Fibroblast of lung (primary cell): ENCODE measurements at regions not wholly inside any gene's neighbourhood (a gene's known extent, or its start where the extent isn't known, plus 50 kb on each side); places are given as distances from the start of the nearest gene placed in this dataset.

Source experiments
- DNase-seq, 2 donors: peaks; one replicate each; pipeline versions ENCODE4 v3.0.0 to v3.0.0-alpha.2; 2010; ENCODE audit warnings: low read depth in 2 of 2
- H2AFZ ChIP-seq: 2 replicates; pipeline ENCODE4 v1.5.1; 2012; ENCODE audit warnings: low read length, control low read depth, inconsistent platforms
- H3K27ac ChIP-seq: 2 replicates; pipeline ENCODE4 v1.5.1; 2011; ENCODE audit warnings: low read length, control low read depth; ENCODE audit not compliant: insufficient read depth
- H3K27me3 ChIP-seq: 2 replicates; pipeline ENCODE4 v1.5.1; 2011; ENCODE audit warnings: mild to moderate bottlenecking, low read length; ENCODE audit not compliant: control insufficient read depth, insufficient read depth
- H3K36me3 ChIP-seq: 2 replicates; pipeline ENCODE4 v1.5.1; 2011; ENCODE audit warnings: low read length; ENCODE audit not compliant: control insufficient read depth, insufficient read depth
- H3K4me1 ChIP-seq: 2 replicates; pipeline ENCODE4 v1.5.1; 2011; ENCODE audit warnings: low read length; ENCODE audit not compliant: control insufficient read depth, insufficient read depth; ENCODE audit errors: extremely low read depth
- H3K4me2 ChIP-seq: 2 replicates; pipeline ENCODE4 v1.5.1; 2011; ENCODE audit warnings: low read length, control low read depth; ENCODE audit not compliant: insufficient read depth; ENCODE audit errors: extremely low read depth
- H3K4me3 ChIP-seq, 4 experiments: fragments of 200-600 bp in 1 of 4; sonication (generic) in 1 of 4; replicated peaks in 1 of 4; 2 replicates each; pipeline ENCODE4 v1.5.1; 2011 to 2016; ENCODE audit warnings: low read length in 4 of 4, low read depth in 3 of 4, mild to moderate bottlenecking in 3 of 4, control low read depth in 2 of 4, inconsistent platforms in 1 of 4, mixed read lengths in 1 of 4; ENCODE audit not compliant: insufficient read depth in 1 of 4; ENCODE audit errors: control extremely low read depth in 1 of 4
- H3K79me2 ChIP-seq: 2 replicates; pipeline ENCODE4 v1.5.1; 2012; ENCODE audit warnings: mild to moderate bottlenecking, low read length, inconsistent platforms; ENCODE audit not compliant: control insufficient read depth, insufficient read depth
- H3K9ac ChIP-seq: 2 replicates; pipeline ENCODE4 v1.5.1; 2011; ENCODE audit warnings: mild to moderate bottlenecking, low read length, control low read depth; ENCODE audit not compliant: insufficient read depth
- H3K9me3 ChIP-seq: 2 replicates; pipeline ENCODE4 v1.5.1; 2012; ENCODE audit warnings: low read depth, low read length; ENCODE audit not compliant: control insufficient read depth, insufficient read depth
- H4K20me1 ChIP-seq: 2 replicates; pipeline ENCODE4 v1.5.1; 2011; ENCODE audit warnings: low read length; ENCODE audit not compliant: control insufficient read depth, insufficient read depth; ENCODE audit errors: extremely low read depth
- CTCF ChIP-seq, 2 donors: IDR thresholded peaks in 1 of 2; conservative IDR thresholded peaks in 1 of 2; 1 replicate in 1 of 2; 2 replicates in 1 of 2; pipeline ENCODE4 v1.5.1; 2011 to 2012; ENCODE audit warnings: low read length in 2 of 2, control low read depth in 1 of 2, inconsistent platforms in 1 of 2, low read depth in 1 of 2, mild to moderate bottlenecking in 1 of 2
- EZH2 ChIP-seq: IDR thresholded peaks from 2 replicates; pipeline ENCODE4 v1.5.1; 2012; ENCODE audit warnings: low read length, control low read depth, mild to moderate bottlenecking; ENCODE audit errors: missing control alignments

DNA sequence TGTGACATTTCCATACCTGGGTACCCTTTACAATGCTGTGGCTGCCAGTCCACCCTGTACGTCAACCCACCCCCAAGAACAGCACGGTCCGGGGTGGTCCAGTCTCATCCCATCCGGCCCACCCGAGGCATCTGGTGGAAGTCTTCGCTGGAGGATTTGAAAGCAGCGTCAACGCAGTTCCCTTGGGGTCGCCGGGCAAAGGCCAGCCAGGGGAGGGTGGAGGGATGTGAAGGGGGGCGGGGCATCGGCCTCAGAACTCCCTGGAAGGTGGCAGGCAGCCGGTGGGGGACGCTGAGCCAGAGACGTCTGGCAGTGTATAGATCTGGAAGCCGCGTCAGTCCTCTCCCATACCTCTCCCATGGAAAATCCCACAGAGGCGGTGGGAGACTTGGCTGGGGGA is 1944.0 kb upstream of the DEFB115 start:
- Histone ChIP-seq H4K20me1 (no peaks in the 10 kb centered on the region), H2AFZ (no peak overlapping the region), H3K27ac (no peak overlapping the region), H3K4me1 (no peaks in the 10 kb centered on the region), H3K36me3 (no peaks in the 10 kb centered on the region), H3K4me3 (no peak overlapping the region), H3K9me3 (no peaks in the 10 kb centered on the region), H3K27me3 (no peaks in the 10 kb centered on the region), H3K79me2 (no peaks in the 10 kb centered on the region), H3K9ac (no peak overlapping the region), H3K4me2 (no peak overlapping the region)
- DNase-seq, result no peak
- TF ChIP-seq CTCF (conservative IDR thresholded peaks at IDR 0.05 in 1 of 2, IDR thresholded peaks at IDR 0.05 in 1 of 2; ENCODE audit: low read depth in 1 of 2, low read length in 2 of 2), result no peak
- TF ChIP-seq EZH2, result no peak

GRCh38 chr20:29314294-29314693 is 1943.2 kb upstream of the DEFB115 start:
- Histone ChIP-seq H3K4me2 (no peak overlapping the region), H3K27ac (no peak overlapping the region), H3K79me2 (no peaks in the 10 kb centered on the region), H3K27me3 (no peaks in the 10 kb centered on the region), H2AFZ (no peak overlapping the region), H4K20me1 (no peaks in the 10 kb centered on the region), H3K9ac (no peak overlapping the region), H3K4me1 (no peaks in the 10 kb centered on the region), H3K36me3 (no peaks in the 10 kb centered on the region), H3K9me3 (no peaks in the 10 kb centered on the region), H3K4me3 (no peak overlapping the region)
- TF ChIP-seq EZH2, result no peak
- TF ChIP-seq CTCF (conservative IDR thresholded peaks at IDR 0.05 in 1 of 2, IDR thresholded peaks at IDR 0.05 in 1 of 2; ENCODE audit: low read depth in 1 of 2, low read length in 2 of 2), result no peak
- DNase-seq, result no peak

- Histone ChIP-seq H3K9me3 (no peaks in the 10 kb centered on the region), H3K4me2 (no peak overlapping the region), H3K9ac (no peak overlapping the region), H4K20me1 (no peaks in the 10 kb centered on the region), H2AFZ (no peak overlapping the region), H3K4me1 (no peaks in the 10 kb centered on the region), H3K27me3 (no peaks in the 10 kb centered on the region), H3K27ac (no peak overlapping the region), H3K4me3 (no peak overlapping the region), H3K36me3 (no peaks in the 10 kb centered on the region), H3K79me2 (no peaks in the 10 kb centered on the region)
- TF ChIP-seq EZH2 (no peak), CTCF (conservative IDR thresholded peaks at IDR 0.05 in 1 of 2, IDR thresholded peaks at IDR 0.05 in 1 of 2; ENCODE audit: low read depth in 1 of 2, low read length in 2 of 2) (no peak)
- no peak for DNase-seq
These were observed 1938.5 kb upstream of the DEFB115 start for GRCh38 chr20:29318871-29319461.
